SK-N-SH (cell line): ENCODE measurements at regions not wholly inside any gene's neighbourhood (a gene's known extent, or its start where the extent isn't known, plus 50 kb on each side); places are given as distances from the start of the nearest gene placed in this dataset.

Source experiments
- CTCF ChIA-PET: fragments of 300-600, 350-600 bp; formaldehyde crosslinking; extraction: SDS; loops from one replicate; lab custom pipeline; 2021; lab: Yijun Ruan, JAX
- POLR2A ChIA-PET: fragments of 350-600 bp; sonication (Branson Sonifier 250); formaldehyde crosslinking; extraction: SDS; loops from one replicate; lab custom pipeline; 2020; ENCODE audit warnings: antibody characterized with exemption, inconsistent platforms; lab: Yijun Ruan, JAX
- DNase-seq: peaks from one replicate; pipeline ENCODE4 v3.0.0; 2012
- H2AFZ ChIP-seq: fragments of 200-600 bp; sonication (generic); 2 replicates; pipeline ENCODE4 v1.8.1; 2016; ENCODE audit warnings: antibody characterized with exemption, mild to moderate bottlenecking, low read depth
- H3F3A ChIP-seq: fragments of 200-600 bp; sonication (generic); replicated peaks from 2 replicates; pipeline ENCODE3; 2016; ENCODE audit warnings: antibody characterized with exemption, mild to moderate bottlenecking; ENCODE audit not compliant: insufficient read depth
- H3K27ac ChIP-seq, 2 experiments: fragments of 200-500 bp in 1 of 2; fragments of 200-600 bp in 1 of 2; sonication (Bioruptor generic) in 1 of 2; sonication (generic), shearing (Covaris generic) in 1 of 2; 2 replicates each; pipeline versions ENCODE4 v1.5.1 to v1.6.1; 2014 to 2016; ENCODE audit warnings: low read depth in 2 of 2, inconsistent platforms in 1 of 2, low read length in 1 of 2, mild to moderate bottlenecking in 1 of 2, mixed read lengths in 1 of 2
- H3K27me3 ChIP-seq: fragments of 200-600 bp; sonication (generic), shearing (Covaris generic); 2 replicates; pipeline ENCODE4 v1.6.1; 2016; ENCODE audit warnings: mixed run types; ENCODE audit not compliant: insufficient read depth
- H3K36me3 ChIP-seq, 2 experiments: fragments of 200-500 bp in 1 of 2; fragments of 200-600 bp in 1 of 2; sonication (Bioruptor generic) in 1 of 2; sonication (generic) in 1 of 2; replicated peaks in 1 of 2; 2 replicates each; pipeline versions ENCODE3 to v1.5.1; 2014 to 2016; ENCODE audit warnings: low read length in 1 of 2, mild to moderate bottlenecking in 1 of 2; ENCODE audit not compliant: insufficient read depth in 2 of 2, control insufficient read depth in 1 of 2
- H3K4me1 ChIP-seq, 2 experiments: fragments of 200-500 bp in 1 of 2; fragments of 200-600 bp in 1 of 2; sonication (Bioruptor generic) in 1 of 2; sonication (generic), shearing (Covaris generic) in 1 of 2; 2 replicates each; pipeline versions ENCODE4 v1.5.1 to v1.6.1; 2014 to 2016; ENCODE audit warnings: low read depth in 1 of 2, low read length in 1 of 2, mixed run types in 1 of 2; ENCODE audit not compliant: insufficient read depth in 2 of 2, control insufficient read depth in 1 of 2
- H3K4me2 ChIP-seq: fragments of 200-600 bp; sonication (generic), shearing (Covaris generic); 2 replicates; pipeline ENCODE4 v1.6.1; 2017; ENCODE audit warnings: mixed run types
- H3K4me3 ChIP-seq, 2 experiments: fragments of 200-500 bp in 1 of 2; fragments of 200-600 bp in 1 of 2; sonication (Bioruptor generic) in 1 of 2; sonication (generic), shearing (Covaris generic) in 1 of 2; 2 replicates each; pipeline versions ENCODE4 v1.5.1 to v1.8.1; 2014 to 2016; ENCODE audit warnings: low read depth in 2 of 2, inconsistent platforms in 1 of 2, low read length in 1 of 2, mild to moderate bottlenecking in 1 of 2, mixed read lengths in 1 of 2, moderate library complexity in 1 of 2
- H3K79me2 ChIP-seq: fragments of 200-600 bp; sonication (generic); 2 replicates; pipeline ENCODE4 v1.8.1; 2017; ENCODE audit warnings: mild to moderate bottlenecking; ENCODE audit not compliant: insufficient read depth
- H3K9ac ChIP-seq: fragments of 200-600 bp; sonication (generic); 2 replicates; pipeline ENCODE4 v1.6.1; 2017; ENCODE audit warnings: mixed run types
- H3K9me2 ChIP-seq: fragments of 200-600 bp; sonication (generic); 2 replicates; pipeline ENCODE4 v1.6.1; 2017; ENCODE audit warnings: mixed run types
- H3K9me3 ChIP-seq: fragments of 200-600 bp; sonication (generic); 2 replicates; pipeline ENCODE4 v1.6.1; 2017; ENCODE audit warnings: mixed run types, mild to moderate bottlenecking, moderate library complexity
- H4K20me1 ChIP-seq: fragments of 200-600 bp; sonication (generic); 2 replicates; pipeline ENCODE4 v1.6.1; 2017; ENCODE audit warnings: mild to moderate bottlenecking, mixed run types; ENCODE audit not compliant: insufficient read depth
- CTCF ChIP-seq: fragments of 200-600 bp; sonication (generic); IDR thresholded peaks from 2 replicates; pipeline ENCODE4 v1.6.1; 2017; ENCODE audit warnings: antibody characterized with exemption, mild to moderate bottlenecking, moderate library complexity
- EZH2phosphoT487 ChIP-seq: fragments of 200-600 bp; sonication (generic); IDR thresholded peaks from 2 replicates; pipeline ENCODE4 v1.6.1; 2017; ENCODE audit warnings: low read depth, mixed run types, mild to moderate bottlenecking, antibody characterized with exemption, moderate library complexity, borderline replicate concordance
- FOSL2 ChIP-seq: IDR thresholded peaks from 2 replicates; pipeline ENCODE4 v1.4.0; 2012; ENCODE audit warnings: low read depth, mild to moderate bottlenecking, moderate library complexity, borderline replicate concordance
- FOXJ3 ChIP-seq: sonication (generic); formaldehyde crosslinking; IDR thresholded peaks from 2 replicates; pipeline ENCODE4 v1.5.1; 2020; ENCODE audit warnings: mild to moderate bottlenecking, missing genetic modification reagents
- GATA2 ChIP-seq: sonication (generic); formaldehyde crosslinking; IDR thresholded peaks from 2 replicates; pipeline ENCODE4 v1.5.0; 2020; ENCODE audit warnings: mild to moderate bottlenecking, missing genetic modification reagents
- IRF3 ChIP-seq: fragments of 150-350 bp; IDR thresholded peaks from 2 replicates; pipeline ENCODE4 v1.6.1; 2016; ENCODE audit warnings: mild to moderate bottlenecking, low read depth, low read length
- NFIC ChIP-seq: IDR thresholded peaks from 2 replicates; pipeline ENCODE4 v1.4.0; 2012; ENCODE audit warnings: borderline replicate concordance
- SMC3 ChIP-seq: IDR thresholded peaks from 2 replicates; pipeline ENCODE4 v1.6.1; 2012; ENCODE audit warnings: low read depth, low read length, improper control_type of control experiment
- USF2 ChIP-seq: fragments of 150-350 bp; IDR thresholded peaks from 2 replicates; pipeline ENCODE4 v1.6.1; 2017; ENCODE audit warnings: antibody characterized with exemption, low read length, low read depth, borderline replicate concordance
- YY1 ChIP-seq: IDR thresholded peaks from 2 replicates; pipeline ENCODE4 v1.4.0; 2012; ENCODE audit warnings: low read depth, mild to moderate bottlenecking
- WGBS: methylation state at CpG from one replicate; pipeline ENCODE4 v1.1.6; 2017; ENCODE audit warnings: low lambda C conversion rate; 5-methylcytosine and 5-hydroxymethylcytosine counted together
- TF ChIP-seq, protein P1 (sequence below): IDR thresholded peaks from 2 replicates; pipeline ENCODE4 v1.4.0; 2012; ENCODE audit warnings: low read depth, borderline replicate concordance

- CTCF ChIA-PET, result interaction anchor here (0.6 to 1.0 kb wide), 2 partner anchors 9 to 13 kb away, joined by 3 read pairs; no protein-coding TSS in a partner anchor
Observed at GRCh38 chr7:109745677-109746410, 1176.2 kb downstream of the DNAJB9 start.

More at GRCh38 chr7:109745677-109746410, 1176.2 kb downstream of the DNAJB9 start:
- TF ChIP-seq SMC3, result no peak
- no peak for TF ChIP-seq FOXJ3 (CRISPR knock-in tag)
- TF ChIP-seq NFIC, result no peak
- no peak for TF ChIP-seq GATA2 (CRISPR knock-in tag)
- no peak for TF ChIP-seq CTCF
- TF ChIP-seq, protein P1, sequence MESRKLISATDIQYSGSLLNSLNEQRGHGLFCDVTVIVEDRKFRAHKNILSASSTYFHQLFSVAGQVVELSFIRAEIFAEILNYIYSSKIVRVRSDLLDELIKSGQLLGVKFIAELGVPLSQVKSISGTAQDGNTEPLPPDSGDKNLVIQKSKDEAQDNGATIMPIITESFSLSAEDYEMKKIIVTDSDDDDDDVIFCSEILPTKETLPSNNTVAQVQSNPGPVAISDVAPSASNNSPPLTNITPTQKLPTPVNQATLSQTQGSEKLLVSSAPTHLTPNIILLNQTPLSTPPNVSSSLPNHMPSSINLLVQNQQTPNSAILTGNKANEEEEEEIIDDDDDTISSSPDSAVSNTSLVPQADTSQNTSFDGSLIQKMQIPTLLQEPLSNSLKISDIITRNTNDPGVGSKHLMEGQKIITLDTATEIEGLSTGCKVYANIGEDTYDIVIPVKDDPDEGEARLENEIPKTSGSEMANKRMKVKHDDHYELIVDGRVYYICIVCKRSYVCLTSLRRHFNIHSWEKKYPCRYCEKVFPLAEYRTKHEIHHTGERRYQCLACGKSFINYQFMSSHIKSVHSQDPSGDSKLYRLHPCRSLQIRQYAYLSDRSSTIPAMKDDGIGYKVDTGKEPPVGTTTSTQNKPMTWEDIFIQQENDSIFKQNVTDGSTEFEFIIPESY, result no peak
- no peak for TF ChIP-seq FOSL2
- no peak for TF ChIP-seq EZH2phosphoT487
- TF ChIP-seq USF2, result no peak
- TF ChIP-seq YY1, result no peak
- no peak for TF ChIP-seq IRF3
- no peak overlapping the region for H3K4me2 ChIP-seq
- POLR2A ChIA-PET, result no interaction called here
- no peaks in the 10 kb centered on the region for H3F3A ChIP-seq
- no peak overlapping the region for H3K27ac ChIP-seq
- H4K20me1 ChIP-seq, result no peaks in the 10 kb centered on the region
- no peaks in the 10 kb centered on the region for H3K79me2 ChIP-seq
- WGBS, result 21% methylated on average over 4 of the region's 4 CpGs
- no peaks in the 10 kb centered on the region for H3K9me2 ChIP-seq
- H3K27me3 ChIP-seq, result no peaks in the 10 kb centered on the region
- no peaks in the 10 kb centered on the region for H3K36me3 ChIP-seq
- no peaks in the 10 kb centered on the region; a peak in 1 of 4 replicates for H3K4me1 ChIP-seq
- H2AFZ ChIP-seq, result no peak overlapping the region
- no peak overlapping the region for H3K9ac ChIP-seq
- no peak overlapping the region for H3K4me3 ChIP-seq
- DNase-seq, result no peak
- H3K9me3 ChIP-seq, result no peaks in the 10 kb centered on the region; the same call in 1 of the 2 replicates
